SK-N-SH (cell line): ENCODE measurements at regions not wholly inside any gene's neighbourhood (a gene's known extent, or its start where the extent isn't known, plus 50 kb on each side); places are given as distances from the start of the nearest gene placed in this dataset.

Source experiments
- CTCF ChIA-PET: fragments of 300-600, 350-600 bp; formaldehyde crosslinking; extraction: SDS; loops from one replicate; lab custom pipeline; 2021; lab: Yijun Ruan, JAX
- POLR2A ChIA-PET: fragments of 350-600 bp; sonication (Branson Sonifier 250); formaldehyde crosslinking; extraction: SDS; loops from one replicate; lab custom pipeline; 2020; ENCODE audit warnings: antibody characterized with exemption, inconsistent platforms; lab: Yijun Ruan, JAX
- DNase-seq: peaks from one replicate; pipeline ENCODE4 v3.0.0; 2012
- H2AFZ ChIP-seq: fragments of 200-600 bp; sonication (generic); 2 replicates; pipeline ENCODE4 v1.8.1; 2016; ENCODE audit warnings: antibody characterized with exemption, mild to moderate bottlenecking, low read depth
- H3F3A ChIP-seq: fragments of 200-600 bp; sonication (generic); replicated peaks from 2 replicates; pipeline ENCODE3; 2016; ENCODE audit warnings: antibody characterized with exemption, mild to moderate bottlenecking; ENCODE audit not compliant: insufficient read depth
- H3K27ac ChIP-seq, 2 experiments: fragments of 200-500 bp in 1 of 2; fragments of 200-600 bp in 1 of 2; sonication (Bioruptor generic) in 1 of 2; sonication (generic), shearing (Covaris generic) in 1 of 2; 2 replicates each; pipeline versions ENCODE4 v1.5.1 to v1.6.1; 2014 to 2016; ENCODE audit warnings: low read depth in 2 of 2, inconsistent platforms in 1 of 2, low read length in 1 of 2, mild to moderate bottlenecking in 1 of 2, mixed read lengths in 1 of 2
- H3K27me3 ChIP-seq: fragments of 200-600 bp; sonication (generic), shearing (Covaris generic); 2 replicates; pipeline ENCODE4 v1.6.1; 2016; ENCODE audit warnings: mixed run types; ENCODE audit not compliant: insufficient read depth
- H3K36me3 ChIP-seq, 2 experiments: fragments of 200-500 bp in 1 of 2; fragments of 200-600 bp in 1 of 2; sonication (Bioruptor generic) in 1 of 2; sonication (generic) in 1 of 2; replicated peaks in 1 of 2; 2 replicates each; pipeline versions ENCODE3 to v1.5.1; 2014 to 2016; ENCODE audit warnings: low read length in 1 of 2, mild to moderate bottlenecking in 1 of 2; ENCODE audit not compliant: insufficient read depth in 2 of 2, control insufficient read depth in 1 of 2
- H3K4me1 ChIP-seq, 2 experiments: fragments of 200-500 bp in 1 of 2; fragments of 200-600 bp in 1 of 2; sonication (Bioruptor generic) in 1 of 2; sonication (generic), shearing (Covaris generic) in 1 of 2; 2 replicates each; pipeline versions ENCODE4 v1.5.1 to v1.6.1; 2014 to 2016; ENCODE audit warnings: low read depth in 1 of 2, low read length in 1 of 2, mixed run types in 1 of 2; ENCODE audit not compliant: insufficient read depth in 2 of 2, control insufficient read depth in 1 of 2
- H3K4me2 ChIP-seq: fragments of 200-600 bp; sonication (generic), shearing (Covaris generic); 2 replicates; pipeline ENCODE4 v1.6.1; 2017; ENCODE audit warnings: mixed run types
- H3K4me3 ChIP-seq, 2 experiments: fragments of 200-500 bp in 1 of 2; fragments of 200-600 bp in 1 of 2; sonication (Bioruptor generic) in 1 of 2; sonication (generic), shearing (Covaris generic) in 1 of 2; 2 replicates each; pipeline versions ENCODE4 v1.5.1 to v1.8.1; 2014 to 2016; ENCODE audit warnings: low read depth in 2 of 2, inconsistent platforms in 1 of 2, low read length in 1 of 2, mild to moderate bottlenecking in 1 of 2, mixed read lengths in 1 of 2, moderate library complexity in 1 of 2
- H3K79me2 ChIP-seq: fragments of 200-600 bp; sonication (generic); 2 replicates; pipeline ENCODE4 v1.8.1; 2017; ENCODE audit warnings: mild to moderate bottlenecking; ENCODE audit not compliant: insufficient read depth
- H3K9ac ChIP-seq: fragments of 200-600 bp; sonication (generic); 2 replicates; pipeline ENCODE4 v1.6.1; 2017; ENCODE audit warnings: mixed run types
- H3K9me2 ChIP-seq: fragments of 200-600 bp; sonication (generic); 2 replicates; pipeline ENCODE4 v1.6.1; 2017; ENCODE audit warnings: mixed run types
- H3K9me3 ChIP-seq: fragments of 200-600 bp; sonication (generic); 2 replicates; pipeline ENCODE4 v1.6.1; 2017; ENCODE audit warnings: mixed run types, mild to moderate bottlenecking, moderate library complexity
- H4K20me1 ChIP-seq: fragments of 200-600 bp; sonication (generic); 2 replicates; pipeline ENCODE4 v1.6.1; 2017; ENCODE audit warnings: mild to moderate bottlenecking, mixed run types; ENCODE audit not compliant: insufficient read depth
- ELF1 ChIP-seq: IDR thresholded peaks from 2 replicates; pipeline ENCODE4 v1.4.0; 2012
- EP300 ChIP-seq, 2 experiments: IDR thresholded peaks; 2 replicates each; pipeline versions ENCODE4 v1.4.0 to v1.6.1; 2012; ENCODE audit warnings: borderline replicate concordance in 1 of 2, low read depth in 1 of 2, low read length in 1 of 2
- FOSL2 ChIP-seq: IDR thresholded peaks from 2 replicates; pipeline ENCODE4 v1.4.0; 2012; ENCODE audit warnings: low read depth, mild to moderate bottlenecking, moderate library complexity, borderline replicate concordance
- GATA2 ChIP-seq: sonication (generic); formaldehyde crosslinking; IDR thresholded peaks from 2 replicates; pipeline ENCODE4 v1.5.0; 2020; ENCODE audit warnings: mild to moderate bottlenecking, missing genetic modification reagents
- JUND ChIP-seq: IDR thresholded peaks from 2 replicates; pipeline ENCODE4 v1.4.0; 2012
- MEF2A ChIP-seq: IDR thresholded peaks from 2 replicates; pipeline ENCODE4 v1.4.0; 2012; ENCODE audit warnings: low read depth, borderline replicate concordance
- MXI1 ChIP-seq: IDR thresholded peaks from 2 replicates; pipeline ENCODE4 v1.6.1; 2012; ENCODE audit warnings: mild to moderate bottlenecking, low read depth, low read length, improper control_type of control experiment
- RAD21 ChIP-seq: IDR thresholded peaks from 2 replicates; pipeline ENCODE4 v1.6.1; 2012; ENCODE audit warnings: mild to moderate bottlenecking, low read length
- RFX5 ChIP-seq: IDR thresholded peaks from 2 replicates; pipeline ENCODE4 v1.6.1; 2012; ENCODE audit warnings: mild to moderate bottlenecking, improper control_type of control experiment, low read length
- RXRA ChIP-seq: IDR thresholded peaks from 2 replicates; pipeline ENCODE4 v1.4.0; 2012; ENCODE audit warnings: low read depth, mild to moderate bottlenecking, borderline replicate concordance
- SIN3A ChIP-seq: IDR thresholded peaks from 2 replicates; pipeline ENCODE4 v1.6.1; 2012; ENCODE audit warnings: low read depth, mild to moderate bottlenecking, low read length, moderate library complexity, borderline replicate concordance
- TAF1 ChIP-seq: IDR thresholded peaks from 2 replicates; pipeline ENCODE4 v1.6.1; 2012; ENCODE audit warnings: low read depth, mild to moderate bottlenecking, low read length, moderate library complexity, borderline replicate concordance
- TCF12 ChIP-seq: IDR thresholded peaks from 2 replicates; pipeline ENCODE4 v1.4.0; 2012
- WGBS: methylation state at CpG from one replicate; pipeline ENCODE4 v1.1.6; 2017; ENCODE audit warnings: low lambda C conversion rate; 5-methylcytosine and 5-hydroxymethylcytosine counted together
- TF ChIP-seq, protein P1 (sequence below): fragments of 150-350 bp; IDR thresholded peaks from 2 replicates; pipeline ENCODE4 v1.6.1; 2017; ENCODE audit warnings: antibody characterized with exemption, low read length, low read depth, borderline replicate concordance
- TF ChIP-seq, protein P2 (sequence below): fragments of 200-600 bp; sonication (generic); IDR thresholded peaks from 2 replicates; pipeline ENCODE4 v1.6.1; 2017; ENCODE audit warnings: antibody characterized with exemption, mild to moderate bottlenecking, moderate library complexity
- TF ChIP-seq, protein P3 (sequence below): IDR thresholded peaks from 2 replicates; pipeline ENCODE4 v1.4.0; 2012; ENCODE audit warnings: low read depth
- TF ChIP-seq, protein P4 (sequence below): IDR thresholded peaks from 2 replicates; pipeline ENCODE4 v1.6.1; 2012; ENCODE audit warnings: mild to moderate bottlenecking, low read depth, low read length, moderate library complexity

DNA sequence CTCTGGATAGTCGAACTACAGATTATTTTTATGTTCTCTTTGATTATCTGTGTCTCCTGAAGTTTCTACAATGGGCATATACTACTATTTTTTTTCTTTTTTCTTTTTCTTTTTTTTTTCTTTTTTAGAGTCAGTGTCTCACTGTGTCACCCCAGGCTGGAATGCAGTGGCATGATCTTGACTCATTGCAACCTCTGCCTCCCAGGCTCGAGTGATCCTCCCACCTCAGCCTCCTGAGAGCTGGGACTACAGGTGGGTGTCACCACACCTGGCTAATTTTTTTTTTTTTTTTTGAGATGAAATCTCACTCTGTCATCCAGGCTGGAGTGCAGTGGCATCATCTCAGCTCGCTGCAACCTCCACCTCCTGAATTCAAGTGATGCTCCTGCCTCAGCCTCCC lies 250.7 kb upstream of the KAZN start:
- H3K9me2 ChIP-seq, result no peaks in the 10 kb centered on the region
- H3K79me2 ChIP-seq, result no peaks in the 10 kb centered on the region
- 2% methylated on average over 3 of the region's 3 CpGs for WGBS
- H3K4me2 ChIP-seq, result no peak overlapping the region
- H3K27ac ChIP-seq, result no peak overlapping the region
- ChIA-PET CTCF (no interaction called here), POLR2A (no interaction called here)
- no peaks in the 10 kb centered on the region for H3K4me1 ChIP-seq
- no peak for DNase-seq
- H2AFZ ChIP-seq, result no peak overlapping the region
- H4K20me1 ChIP-seq, result no peaks in the 10 kb centered on the region
- H3K9me3 ChIP-seq, result no peaks in the 10 kb centered on the region
- H3K4me3 ChIP-seq, result no peak overlapping the region
- no peak for TF ChIP-seq SIN3A
- TF ChIP-seq, all 33 proteins: peak for 0
- no peaks in the 10 kb centered on the region for H3F3A ChIP-seq
- no peaks in the 10 kb centered on the region for H3K36me3 ChIP-seq
- no peak overlapping the region for H3K9ac ChIP-seq
- H3K27me3 ChIP-seq, result no peaks in the 10 kb centered on the region

DNA sequence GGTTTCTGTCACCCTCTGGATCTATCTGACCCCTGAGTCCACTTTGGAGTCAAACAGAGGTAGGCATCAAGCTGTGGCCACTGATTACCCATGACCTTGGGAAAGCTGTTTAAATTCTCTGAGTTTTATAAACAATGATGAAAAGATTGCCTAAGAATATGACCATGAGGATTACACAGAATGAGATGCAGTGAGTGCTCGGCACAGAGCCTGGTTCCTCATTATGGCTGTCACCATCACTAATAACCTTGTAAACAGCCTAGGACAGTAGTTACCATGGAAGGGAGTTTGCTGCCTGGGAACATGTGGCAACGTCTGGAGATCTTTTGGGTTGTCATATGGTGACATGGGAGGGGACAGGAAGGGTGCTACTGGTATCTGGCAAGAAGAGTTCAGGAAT lies 248.3 kb upstream of the KAZN start:
- Histone ChIP-seq H4K20me1 (no peaks in the 10 kb centered on the region), H3K27me3 (no peaks in the 10 kb centered on the region), H3K4me3 (no peak overlapping the region), H3K27ac (no peak overlapping the region), H2AFZ (no peak overlapping the region), H3K9me2 (no peaks in the 10 kb centered on the region), H3K36me3 (no peaks in the 10 kb centered on the region), H3F3A (no peaks in the 10 kb centered on the region), H3K9me3 (no peaks in the 10 kb centered on the region), H3K9ac (no peak overlapping the region), H3K4me1 (no peaks in the 10 kb centered on the region), H3K4me2 (no peak overlapping the region), H3K79me2 (no peaks in the 10 kb centered on the region)
- TF ChIP-seq JUND (no peak), TAF1 (no peak), MXI1 (no peak), GATA2 (CRISPR knock-in tag) (no peak), MEF2A (no peak), EP300 (IDR thresholded peaks at IDR 0.05; ENCODE audit: borderline replicate concordance in 1 of 2, low read depth in 1 of 2, low read length in 1 of 2) (no peak), TCF12 (no peak)
- TF ChIP-seq, protein P1, sequence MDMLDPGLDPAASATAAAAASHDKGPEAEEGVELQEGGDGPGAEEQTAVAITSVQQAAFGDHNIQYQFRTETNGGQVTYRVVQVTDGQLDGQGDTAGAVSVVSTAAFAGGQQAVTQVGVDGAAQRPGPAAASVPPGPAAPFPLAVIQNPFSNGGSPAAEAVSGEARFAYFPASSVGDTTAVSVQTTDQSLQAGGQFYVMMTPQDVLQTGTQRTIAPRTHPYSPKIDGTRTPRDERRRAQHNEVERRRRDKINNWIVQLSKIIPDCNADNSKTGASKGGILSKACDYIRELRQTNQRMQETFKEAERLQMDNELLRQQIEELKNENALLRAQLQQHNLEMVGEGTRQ, result no peak
- DNase-seq, result no peak
- ChIA-PET POLR2A (no interaction called here), CTCF (no interaction called here)
- WGBS, result 6% methylated on average over 2 of the region's 2 CpGs

DNA sequence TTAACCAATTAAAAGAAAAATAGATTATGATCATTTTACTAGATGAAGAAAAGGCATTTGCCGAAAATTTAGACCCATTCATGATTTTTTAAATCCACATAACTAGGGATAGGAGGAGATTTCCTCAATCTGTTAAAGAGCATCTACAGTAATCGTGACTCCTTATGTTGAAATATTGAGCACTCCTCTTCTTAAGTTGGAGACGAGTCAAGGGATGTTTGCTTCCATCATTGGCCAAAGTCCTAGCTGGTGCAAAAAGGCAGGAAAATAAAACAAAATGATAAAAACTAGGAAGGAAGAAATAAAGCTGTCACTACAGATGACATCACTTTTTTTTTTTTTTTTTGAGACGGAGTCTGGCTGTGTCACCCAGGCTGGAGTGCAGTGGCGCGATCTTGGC lies 245.6 kb upstream of the KAZN start:
- Histone ChIP-seq H3K4me2 (no peak overlapping the region), H4K20me1 (no peaks in the 10 kb centered on the region), H3K9ac (no peak overlapping the region), H3F3A (no peaks in the 10 kb centered on the region), H3K9me2 (no peaks in the 10 kb centered on the region), H3K79me2 (no peaks in the 10 kb centered on the region), H3K4me1 (no peaks in the 10 kb centered on the region), H3K27me3 (no peaks in the 10 kb centered on the region), H3K36me3 (no peaks in the 10 kb centered on the region), H3K27ac (no peak overlapping the region), H2AFZ (no peak overlapping the region), H3K4me3 (no peak overlapping the region), H3K9me3 (no peaks in the 10 kb centered on the region)
- WGBS, result 25% methylated on average over 6 of the region's 6 CpGs
- DNase-seq, result no peak
- ChIA-PET POLR2A (no interaction called here), CTCF (interaction anchor here (1.3 kb wide), 1 partner anchor 11 kb away, joined by 3 read pairs; no protein-coding TSS in a partner anchor)
- TF ChIP-seq GATA2 (CRISPR knock-in tag) (no peak), EP300 (IDR thresholded peaks at IDR 0.05; ENCODE audit: borderline replicate concordance in 1 of 2, low read depth in 1 of 2, low read length in 1 of 2) (no peak), TAF1 (no peak), RXRA (no peak), RFX5 (no peak), ELF1 (no peak), FOSL2 (no peak), RAD21 (no peak), JUND (no peak)
- TF ChIP-seq, protein P2, sequence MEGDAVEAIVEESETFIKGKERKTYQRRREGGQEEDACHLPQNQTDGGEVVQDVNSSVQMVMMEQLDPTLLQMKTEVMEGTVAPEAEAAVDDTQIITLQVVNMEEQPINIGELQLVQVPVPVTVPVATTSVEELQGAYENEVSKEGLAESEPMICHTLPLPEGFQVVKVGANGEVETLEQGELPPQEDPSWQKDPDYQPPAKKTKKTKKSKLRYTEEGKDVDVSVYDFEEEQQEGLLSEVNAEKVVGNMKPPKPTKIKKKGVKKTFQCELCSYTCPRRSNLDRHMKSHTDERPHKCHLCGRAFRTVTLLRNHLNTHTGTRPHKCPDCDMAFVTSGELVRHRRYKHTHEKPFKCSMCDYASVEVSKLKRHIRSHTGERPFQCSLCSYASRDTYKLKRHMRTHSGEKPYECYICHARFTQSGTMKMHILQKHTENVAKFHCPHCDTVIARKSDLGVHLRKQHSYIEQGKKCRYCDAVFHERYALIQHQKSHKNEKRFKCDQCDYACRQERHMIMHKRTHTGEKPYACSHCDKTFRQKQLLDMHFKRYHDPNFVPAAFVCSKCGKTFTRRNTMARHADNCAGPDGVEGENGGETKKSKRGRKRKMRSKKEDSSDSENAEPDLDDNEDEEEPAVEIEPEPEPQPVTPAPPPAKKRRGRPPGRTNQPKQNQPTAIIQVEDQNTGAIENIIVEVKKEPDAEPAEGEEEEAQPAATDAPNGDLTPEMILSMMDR, result no peak
- TF ChIP-seq, protein P3, sequence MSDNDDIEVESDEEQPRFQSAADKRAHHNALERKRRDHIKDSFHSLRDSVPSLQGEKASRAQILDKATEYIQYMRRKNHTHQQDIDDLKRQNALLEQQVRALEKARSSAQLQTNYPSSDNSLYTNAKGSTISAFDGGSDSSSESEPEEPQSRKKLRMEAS, result no peak
- TF ChIP-seq, protein P4, sequence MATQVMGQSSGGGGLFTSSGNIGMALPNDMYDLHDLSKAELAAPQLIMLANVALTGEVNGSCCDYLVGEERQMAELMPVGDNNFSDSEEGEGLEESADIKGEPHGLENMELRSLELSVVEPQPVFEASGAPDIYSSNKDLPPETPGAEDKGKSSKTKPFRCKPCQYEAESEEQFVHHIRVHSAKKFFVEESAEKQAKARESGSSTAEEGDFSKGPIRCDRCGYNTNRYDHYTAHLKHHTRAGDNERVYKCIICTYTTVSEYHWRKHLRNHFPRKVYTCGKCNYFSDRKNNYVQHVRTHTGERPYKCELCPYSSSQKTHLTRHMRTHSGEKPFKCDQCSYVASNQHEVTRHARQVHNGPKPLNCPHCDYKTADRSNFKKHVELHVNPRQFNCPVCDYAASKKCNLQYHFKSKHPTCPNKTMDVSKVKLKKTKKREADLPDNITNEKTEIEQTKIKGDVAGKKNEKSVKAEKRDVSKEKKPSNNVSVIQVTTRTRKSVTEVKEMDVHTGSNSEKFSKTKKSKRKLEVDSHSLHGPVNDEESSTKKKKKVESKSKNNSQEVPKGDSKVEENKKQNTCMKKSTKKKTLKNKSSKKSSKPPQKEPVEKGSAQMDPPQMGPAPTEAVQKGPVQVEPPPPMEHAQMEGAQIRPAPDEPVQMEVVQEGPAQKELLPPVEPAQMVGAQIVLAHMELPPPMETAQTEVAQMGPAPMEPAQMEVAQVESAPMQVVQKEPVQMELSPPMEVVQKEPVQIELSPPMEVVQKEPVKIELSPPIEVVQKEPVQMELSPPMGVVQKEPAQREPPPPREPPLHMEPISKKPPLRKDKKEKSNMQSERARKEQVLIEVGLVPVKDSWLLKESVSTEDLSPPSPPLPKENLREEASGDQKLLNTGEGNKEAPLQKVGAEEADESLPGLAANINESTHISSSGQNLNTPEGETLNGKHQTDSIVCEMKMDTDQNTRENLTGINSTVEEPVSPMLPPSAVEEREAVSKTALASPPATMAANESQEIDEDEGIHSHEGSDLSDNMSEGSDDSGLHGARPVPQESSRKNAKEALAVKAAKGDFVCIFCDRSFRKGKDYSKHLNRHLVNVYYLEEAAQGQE, result no peak
